ENCODE measurements at regions not wholly inside any gene's neighbourhood (a gene's known extent, or its start where the extent isn't known, plus 50 kb on each side); places are given as distances from the start of the nearest gene placed in this dataset.

- TF ChIP-seq CTCF (IDR thresholded peaks at IDR 0.05) (no peak), POLR2A (IDR thresholded peaks at IDR 0.05) (no peak)
Measured at GRCh38 chr5:152499814-152500535, 94.9 kb upstream of the NMUR2 start.
